SK-N-SH treated with all-trans-retinoic acid at 6 μM for 48 hours (cell line): ENCODE measurements at regions not wholly inside any gene's neighbourhood (a gene's known extent, or its start where the extent isn't known, plus 50 kb on each side); places are given as distances from the start of the nearest gene placed in this dataset.

Source experiments
- ATAC-seq: fragments of 200-7000 bp; cut with Tn5 transposase; 3 replicates; pipeline ENCODE4 v1.9.1; 2020; ENCODE audit warnings: mild to moderate bottlenecking, moderate library complexity
- ARNTL ChIP-seq: fragments of 450-650 bp; formaldehyde crosslinking; IDR thresholded peaks from 2 replicates; pipeline ENCODE4 v1.5.0; 2020; ENCODE audit warnings: low read depth, mild to moderate bottlenecking, moderate library complexity, borderline replicate concordance
- BACH2 ChIP-seq: fragments of 250-450 bp; sonication (Bioruptor Pico); IDR thresholded peaks from 2 replicates; pipeline ENCODE4 v1.9.0; 2021; ENCODE audit warnings: mild to moderate bottlenecking, borderline replicate concordance
- CSDC2 ChIP-seq: fragments of 250-450 bp; sonication (Bioruptor Pico); IDR thresholded peaks from 2 replicates; pipeline ENCODE4 v1.5.0; 2020; ENCODE audit warnings: mild to moderate bottlenecking, moderate library complexity
- CSRNP3 ChIP-seq: fragments of 250-450 bp; sonication (Bioruptor Pico); IDR thresholded peaks from 2 replicates; pipeline ENCODE4 v1.5.1; 2021; ENCODE audit warnings: mild to moderate bottlenecking, moderate library complexity
- ESRRG ChIP-seq: fragments of 250-450 bp; sonication (Bioruptor Pico); IDR thresholded peaks from 2 replicates; pipeline ENCODE4 v1.6.1; 2021; ENCODE audit warnings: mild to moderate bottlenecking
- GLIS3 ChIP-seq: fragments of 250-450 bp; sonication (Bioruptor Pico); IDR thresholded peaks from 2 replicates; pipeline ENCODE4 v1.5.0; 2020; ENCODE audit warnings: mild to moderate bottlenecking, moderate library complexity
- OSR1 ChIP-seq: fragments of 250-450 bp; sonication (Bioruptor Pico); IDR thresholded peaks from 2 replicates; pipeline ENCODE4 v1.8.0; 2022; ENCODE audit warnings: moderate library complexity, mild to moderate bottlenecking, inconsistent platforms
- PPARA ChIP-seq: fragments of 250-450 bp; sonication (Bioruptor Pico); IDR thresholded peaks from 2 replicates; pipeline ENCODE4 v1.5.0; 2020; ENCODE audit warnings: mild to moderate bottlenecking, borderline replicate concordance
- SNAI2 ChIP-seq: fragments of 250-450 bp; sonication (Bioruptor Pico); IDR thresholded peaks from 2 replicates; pipeline ENCODE4 v1.5.0; 2020; ENCODE audit warnings: mild to moderate bottlenecking, moderate library complexity
- TCF4 ChIP-seq: fragments of 250-450 bp; sonication (Bioruptor Pico); IDR thresholded peaks from 2 replicates; pipeline ENCODE4 v1.8.0; 2021; ENCODE audit warnings: mild to moderate bottlenecking, moderate library complexity, borderline replicate concordance
- ZFP3 ChIP-seq: fragments of 250-450 bp; sonication (Bioruptor Pico); IDR thresholded peaks from 2 replicates; pipeline ENCODE4 v1.5.0; 2020; ENCODE audit warnings: mild to moderate bottlenecking, moderate library complexity
- ZFP30 ChIP-seq: fragments of 450-650 bp; formaldehyde crosslinking; IDR thresholded peaks from 2 replicates; pipeline ENCODE4 v1.5.0; 2022; ENCODE audit warnings: mild to moderate bottlenecking, moderate library complexity
- ZNF565 ChIP-seq: fragments of 450-650 bp; formaldehyde crosslinking; conservative IDR thresholded peaks from 2 replicates; pipeline ENCODE4 v1.5.0; 2020; ENCODE audit warnings: low read depth, mild to moderate bottlenecking, moderate library complexity
- ZNF70 ChIP-seq: fragments of 450-650 bp; formaldehyde crosslinking; IDR thresholded peaks from 2 replicates; pipeline ENCODE4 v1.5.0; 2020; ENCODE audit warnings: mild to moderate bottlenecking, moderate library complexity
- ZNF8 ChIP-seq: fragments of 450-650 bp; formaldehyde crosslinking; IDR thresholded peaks from 2 replicates; pipeline ENCODE4 v1.5.0; 2020; ENCODE audit warnings: mild to moderate bottlenecking, moderate library complexity
- TF ChIP-seq, protein P1 (sequence below): fragments of 250-450 bp; sonication (Bioruptor Pico); IDR thresholded peaks from 2 replicates; pipeline ENCODE4 v1.8.0; 2021; ENCODE audit warnings: low read depth, mild to moderate bottlenecking, moderate library complexity, borderline replicate concordance
- TF ChIP-seq, protein P2 (sequence below): fragments of 250-450 bp; sonication (Bioruptor Pico); IDR thresholded peaks from 2 replicates; pipeline ENCODE4 v1.8.0; 2020; ENCODE audit warnings: mild to moderate bottlenecking, moderate library complexity, borderline replicate concordance
- TF ChIP-seq, protein P3 (sequence below): fragments of 250-450 bp; sonication (Bioruptor Pico); IDR thresholded peaks from 2 replicates; pipeline ENCODE4 v1.5.0; 2020; ENCODE audit warnings: mild to moderate bottlenecking, moderate library complexity

DNA sequence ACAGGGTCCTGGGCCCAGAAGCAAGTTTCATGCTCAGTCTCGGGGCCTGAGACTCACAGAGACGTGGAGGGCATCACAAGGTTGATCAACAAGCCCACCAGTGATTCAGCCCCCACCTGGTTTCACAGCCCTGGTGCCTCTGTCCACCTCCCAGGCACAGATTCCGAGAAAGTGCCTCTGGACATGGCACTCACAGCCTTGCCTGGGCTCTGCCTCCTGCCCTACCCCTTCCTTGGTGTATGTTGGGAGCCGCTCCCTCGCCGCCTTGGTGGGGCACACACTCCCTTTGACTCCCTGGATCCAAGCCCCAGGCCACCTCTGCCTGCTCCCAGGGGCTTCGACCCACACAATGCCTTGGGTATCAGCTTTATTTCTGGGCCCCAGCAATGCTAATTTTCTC, 200.8 kb upstream of the PPP2R2D start (continued):
- TF ChIP-seq, protein P1, sequence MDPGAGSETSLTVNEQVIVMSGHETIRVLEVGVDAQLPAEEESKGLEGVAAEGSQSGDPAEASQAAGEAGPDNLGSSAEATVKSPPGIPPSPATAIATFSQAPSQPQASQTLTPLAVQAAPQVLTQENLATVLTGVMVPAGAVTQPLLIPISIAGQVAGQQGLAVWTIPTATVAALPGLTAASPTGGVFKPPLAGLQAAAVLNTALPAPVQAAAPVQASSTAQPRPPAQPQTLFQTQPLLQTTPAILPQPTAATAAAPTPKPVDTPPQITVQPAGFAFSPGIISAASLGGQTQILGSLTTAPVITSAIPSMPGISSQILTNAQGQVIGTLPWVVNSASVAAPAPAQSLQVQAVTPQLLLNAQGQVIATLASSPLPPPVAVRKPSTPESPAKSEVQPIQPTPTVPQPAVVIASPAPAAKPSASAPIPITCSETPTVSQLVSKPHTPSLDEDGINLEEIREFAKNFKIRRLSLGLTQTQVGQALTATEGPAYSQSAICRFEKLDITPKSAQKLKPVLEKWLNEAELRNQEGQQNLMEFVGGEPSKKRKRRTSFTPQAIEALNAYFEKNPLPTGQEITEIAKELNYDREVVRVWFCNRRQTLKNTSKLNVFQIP (CRISPR knock-in tag): no peak
- TF ChIP-seq PPARA (CRISPR knock-in tag) (no peak), SNAI2 (CRISPR knock-in tag) (no peak), ARNTL (CRISPR knock-in tag) (no peak), ZNF8 (CRISPR knock-in tag) (no peak), CSDC2 (CRISPR knock-in tag) (no peak), GLIS3 (CRISPR knock-in tag) (no peak)

DNA sequence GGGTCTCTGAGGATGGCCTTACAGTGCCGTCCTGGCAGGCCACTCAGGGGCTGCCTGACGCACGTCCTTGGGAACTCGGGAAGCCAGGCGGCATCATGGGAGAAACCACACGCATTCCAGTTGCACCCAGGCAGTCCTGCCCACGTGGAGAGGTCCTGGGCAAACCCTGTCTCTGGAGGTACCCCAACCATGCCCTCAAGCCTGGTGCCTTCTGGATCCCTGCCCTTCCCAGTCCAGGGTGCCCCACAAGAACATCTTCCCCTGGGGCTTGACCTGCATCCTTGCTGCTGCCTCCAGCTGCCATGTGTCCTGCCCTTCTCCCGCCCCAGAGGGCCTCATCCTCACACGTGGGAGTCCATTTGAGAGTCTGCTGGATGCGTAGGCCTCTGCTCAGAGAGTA, 200.3 kb upstream of the PPP2R2D start:
- no peak for ATAC-seq
- TF ChIP-seq, protein P2, sequence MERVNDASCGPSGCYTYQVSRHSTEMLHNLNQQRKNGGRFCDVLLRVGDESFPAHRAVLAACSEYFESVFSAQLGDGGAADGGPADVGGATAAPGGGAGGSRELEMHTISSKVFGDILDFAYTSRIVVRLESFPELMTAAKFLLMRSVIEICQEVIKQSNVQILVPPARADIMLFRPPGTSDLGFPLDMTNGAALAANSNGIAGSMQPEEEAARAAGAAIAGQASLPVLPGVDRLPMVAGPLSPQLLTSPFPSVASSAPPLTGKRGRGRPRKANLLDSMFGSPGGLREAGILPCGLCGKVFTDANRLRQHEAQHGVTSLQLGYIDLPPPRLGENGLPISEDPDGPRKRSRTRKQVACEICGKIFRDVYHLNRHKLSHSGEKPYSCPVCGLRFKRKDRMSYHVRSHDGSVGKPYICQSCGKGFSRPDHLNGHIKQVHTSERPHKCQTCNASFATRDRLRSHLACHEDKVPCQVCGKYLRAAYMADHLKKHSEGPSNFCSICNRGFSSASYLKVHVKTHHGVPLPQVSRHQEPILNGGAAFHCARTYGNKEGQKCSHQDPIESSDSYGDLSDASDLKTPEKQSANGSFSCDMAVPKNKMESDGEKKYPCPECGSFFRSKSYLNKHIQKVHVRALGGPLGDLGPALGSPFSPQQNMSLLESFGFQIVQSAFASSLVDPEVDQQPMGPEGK (CRISPR knock-in tag): no peak
- TF ChIP-seq PPARA (CRISPR knock-in tag) (no peak), CSRNP3 (CRISPR knock-in tag) (no peak), BACH2 (CRISPR knock-in tag) (no peak), ZNF70 (CRISPR knock-in tag) (no peak), TCF4 (CRISPR knock-in tag) (no peak), OSR1 (CRISPR knock-in tag) (no peak), GLIS3 (CRISPR knock-in tag) (no peak), ZNF8 (CRISPR knock-in tag) (no peak), ZFP30 (CRISPR knock-in tag) (no peak), CSDC2 (CRISPR knock-in tag) (no peak)

DNA sequence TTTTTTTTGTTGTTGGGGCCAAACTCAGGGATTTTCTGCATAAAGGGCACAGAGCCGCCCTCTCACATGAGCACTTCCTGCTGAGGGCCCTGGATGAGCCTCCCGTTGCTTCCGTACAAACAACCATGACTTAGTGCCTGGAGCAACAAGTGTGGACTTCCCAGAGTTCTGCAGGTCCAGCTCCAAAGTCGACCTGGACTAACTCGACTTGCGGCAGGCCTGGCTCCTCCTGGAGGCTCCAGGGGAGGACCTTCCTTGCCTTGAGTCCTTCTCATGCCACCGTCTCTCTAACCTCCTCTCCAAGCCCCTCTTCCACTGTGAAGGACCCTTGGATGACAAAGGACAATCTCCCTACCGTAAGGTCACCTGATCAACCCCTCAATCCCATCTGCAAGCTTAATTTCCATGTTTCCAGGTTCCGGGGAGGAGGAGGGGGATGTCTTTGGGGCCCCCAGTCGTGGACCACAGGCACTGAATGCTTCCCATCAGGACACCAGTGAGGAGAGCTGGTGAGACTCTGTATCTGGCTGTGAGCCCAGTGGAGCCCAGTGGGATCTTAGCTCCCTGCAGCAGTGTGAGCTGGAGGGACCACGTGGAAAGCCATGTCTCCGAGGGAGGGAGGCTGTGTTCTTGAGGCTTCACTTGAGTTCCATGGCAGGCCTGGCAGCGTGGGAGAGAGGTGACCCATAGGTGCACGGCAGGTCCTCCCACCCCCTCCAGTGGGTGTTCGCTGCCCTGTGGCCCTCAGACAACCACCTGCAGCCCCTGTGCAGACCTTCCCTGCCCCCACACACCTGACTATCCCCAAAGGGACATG, 199.5 kb upstream of the PPP2R2D start:
- no peak for TF ChIP-seq ZNF70 (CRISPR knock-in tag)
- no peak for ATAC-seq

- TF ChIP-seq OSR1 (CRISPR knock-in tag) (no peak), ZFP3 (CRISPR knock-in tag) (no peak), ZNF565 (no peak), BACH2 (CRISPR knock-in tag) (no peak), SNAI2 (CRISPR knock-in tag) (no peak), PPARA (CRISPR knock-in tag) (no peak), ESRRG (CRISPR knock-in tag) (no peak), CSDC2 (CRISPR knock-in tag) (no peak), ARNTL (CRISPR knock-in tag) (no peak)
- TF ChIP-seq, protein P3, sequence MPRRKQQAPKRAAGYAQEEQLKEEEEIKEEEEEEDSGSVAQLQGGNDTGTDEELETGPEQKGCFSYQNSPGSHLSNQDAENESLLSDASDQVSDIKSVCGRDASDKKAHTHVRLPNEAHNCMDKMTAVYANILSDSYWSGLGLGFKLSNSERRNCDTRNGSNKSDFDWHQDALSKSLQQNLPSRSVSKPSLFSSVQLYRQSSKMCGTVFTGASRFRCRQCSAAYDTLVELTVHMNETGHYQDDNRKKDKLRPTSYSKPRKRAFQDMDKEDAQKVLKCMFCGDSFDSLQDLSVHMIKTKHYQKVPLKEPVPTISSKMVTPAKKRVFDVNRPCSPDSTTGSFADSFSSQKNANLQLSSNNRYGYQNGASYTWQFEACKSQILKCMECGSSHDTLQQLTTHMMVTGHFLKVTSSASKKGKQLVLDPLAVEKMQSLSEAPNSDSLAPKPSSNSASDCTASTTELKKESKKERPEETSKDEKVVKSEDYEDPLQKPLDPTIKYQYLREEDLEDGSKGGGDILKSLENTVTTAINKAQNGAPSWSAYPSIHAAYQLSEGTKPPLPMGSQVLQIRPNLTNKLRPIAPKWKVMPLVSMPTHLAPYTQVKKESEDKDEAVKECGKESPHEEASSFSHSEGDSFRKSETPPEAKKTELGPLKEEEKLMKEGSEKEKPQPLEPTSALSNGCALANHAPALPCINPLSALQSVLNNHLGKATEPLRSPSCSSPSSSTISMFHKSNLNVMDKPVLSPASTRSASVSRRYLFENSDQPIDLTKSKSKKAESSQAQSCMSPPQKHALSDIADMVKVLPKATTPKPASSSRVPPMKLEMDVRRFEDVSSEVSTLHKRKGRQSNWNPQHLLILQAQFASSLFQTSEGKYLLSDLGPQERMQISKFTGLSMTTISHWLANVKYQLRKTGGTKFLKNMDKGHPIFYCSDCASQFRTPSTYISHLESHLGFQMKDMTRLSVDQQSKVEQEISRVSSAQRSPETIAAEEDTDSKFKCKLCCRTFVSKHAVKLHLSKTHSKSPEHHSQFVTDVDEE (CRISPR knock-in tag): no peak
- TF ChIP-seq, protein P1 (CRISPR knock-in tag): no peak
- TF ChIP-seq, protein P2 (CRISPR knock-in tag): no peak
- TF ChIP-seq, all 23 proteins: peak for 0
- ATAC-seq: no peak
Observed at GRCh38 chr10:131702531-131703356, 198.1 kb upstream of the PPP2R2D start.
